ENCODE measurements at regions not wholly inside any gene's neighbourhood (a gene's known extent, or its start where the extent isn't known, plus 50 kb on each side); places are given as distances from the start of the nearest gene placed in this dataset.

GRCh38 chr13:69180034-69180433, 927.6 kb upstream of the ATXN8OS start:
- no peaks in the 10 kb centered on the region for H3K4me1 ChIP-seq (ENCODE audit: low read length)
- no peak overlapping the region for H3K27ac ChIP-seq (ENCODE audit: low read length)
- H3K4me3 ChIP-seq (ENCODE audit: low read length): no peak overlapping the region
- TF ChIP-seq EZH2 (optimal IDR thresholded peaks at IDR 0.05; ENCODE audit: low read depth, low read length) (no peak), CTCF (IDR thresholded peaks at IDR 0.05; ENCODE audit: low read length) (no peak), EZH2phosphoT487 (IDR thresholded peaks at IDR 0.05; ENCODE audit: low read length) (no peak)
- no peaks in the 10 kb centered on the region for H4K20me1 ChIP-seq (ENCODE audit: insufficient read depth, low read length)
- H3K9me3 ChIP-seq (replicated peaks; ENCODE audit: insufficient read depth, low read length): no peaks in the 10 kb centered on the region
- H2AFZ ChIP-seq (ENCODE audit: low read length): no peak overlapping the region
- no peak for DNase-seq
- no peaks in the 10 kb centered on the region for H3F3A ChIP-seq (ENCODE audit: insufficient read depth, low read length)
- no peaks in the 10 kb centered on the region for H3K27me3 ChIP-seq (replicated peaks; ENCODE audit: insufficient read depth, low read length)
- H3K79me2 ChIP-seq (ENCODE audit: low read length): no peaks in the 10 kb centered on the region
- H3K9ac ChIP-seq (ENCODE audit: low read length): no peak overlapping the region
- H3K9me2 ChIP-seq (replicated peaks; ENCODE audit: insufficient read depth, low read length): no peaks in the 10 kb centered on the region
- H3K36me3 ChIP-seq (replicated peaks; ENCODE audit: insufficient read depth, low read length): no peaks in the 10 kb centered on the region
- H3K4me2 ChIP-seq (ENCODE audit: low read depth, low read length): no peak overlapping the region

DNA sequence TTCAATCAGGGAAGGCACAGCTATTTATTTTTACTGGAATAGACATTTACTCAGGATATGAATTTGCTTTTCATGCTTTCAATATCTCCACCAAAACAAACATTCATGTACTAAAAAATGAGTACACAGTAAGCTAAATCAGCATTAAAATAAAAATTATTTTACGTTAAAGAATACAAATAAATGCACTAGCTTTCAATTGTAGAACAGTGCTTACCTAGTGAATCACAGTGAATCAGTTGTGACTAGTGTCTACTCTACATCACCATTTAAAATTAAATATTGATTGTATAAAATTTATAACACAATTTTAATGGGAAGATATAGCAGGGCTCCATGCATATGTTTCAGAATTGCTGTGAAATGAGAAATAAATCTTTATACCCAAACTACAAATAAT, 929.6 kb upstream of the ATXN8OS start:
- no peaks in the 10 kb centered on the region for H3K4me1 ChIP-seq (ENCODE audit: low read length)
- no peaks in the 10 kb centered on the region for H3K9me3 ChIP-seq (replicated peaks; ENCODE audit: insufficient read depth, low read length)
- no peak overlapping the region for H3K4me3 ChIP-seq (ENCODE audit: low read length)
- no peaks in the 10 kb centered on the region for H3F3A ChIP-seq (ENCODE audit: insufficient read depth, low read length)
- no peaks in the 10 kb centered on the region for H3K36me3 ChIP-seq (replicated peaks; ENCODE audit: insufficient read depth, low read length)
- H3K9me2 ChIP-seq (replicated peaks; ENCODE audit: insufficient read depth, low read length): no peaks in the 10 kb centered on the region
- no peak overlapping the region for H3K9ac ChIP-seq (ENCODE audit: low read length)
- no peaks in the 10 kb centered on the region for H3K27me3 ChIP-seq (replicated peaks; ENCODE audit: insufficient read depth, low read length)
- H3K79me2 ChIP-seq (ENCODE audit: low read length): no peaks in the 10 kb centered on the region
- no peak overlapping the region for H3K4me2 ChIP-seq (ENCODE audit: low read depth, low read length)
- H2AFZ ChIP-seq (ENCODE audit: low read length): no peak overlapping the region
- TF ChIP-seq EZH2 (optimal IDR thresholded peaks at IDR 0.05; ENCODE audit: low read depth, low read length): no peak
- no peak overlapping the region for H3K27ac ChIP-seq (ENCODE audit: low read length)
- H4K20me1 ChIP-seq (ENCODE audit: insufficient read depth, low read length): no peaks in the 10 kb centered on the region
- no peak for DNase-seq

DNA sequence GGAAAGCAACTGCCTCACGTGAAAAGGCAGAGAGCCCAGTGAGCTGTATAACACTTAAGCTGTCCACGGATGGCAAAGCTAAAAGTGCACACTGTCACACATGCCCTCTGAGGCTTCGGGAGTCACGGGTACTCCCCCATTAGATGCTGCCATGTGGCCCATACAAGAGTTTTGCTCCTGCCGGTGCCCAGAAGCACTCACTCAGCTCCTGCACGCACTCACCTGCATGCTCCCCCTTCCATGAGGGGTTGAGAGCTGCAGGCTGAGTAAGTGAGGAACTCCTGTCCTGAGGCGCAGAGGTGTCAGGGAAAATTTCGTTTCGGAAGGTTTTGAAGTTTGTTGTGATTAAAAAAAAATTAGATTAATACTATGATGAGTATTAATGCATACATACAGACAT, 939.2 kb upstream of the ATXN8OS start:
- no peak overlapping the region for H2AFZ ChIP-seq (ENCODE audit: low read length)
- H4K20me1 ChIP-seq (ENCODE audit: insufficient read depth, low read length): no peaks in the 10 kb centered on the region
- DNase-seq: no peak
- no peak overlapping the region for H3K27ac ChIP-seq (ENCODE audit: low read length)
- H3K4me1 ChIP-seq (ENCODE audit: low read length): no peaks in the 10 kb centered on the region
- H3K4me2 ChIP-seq (ENCODE audit: low read depth, low read length): no peak overlapping the region
- no peak overlapping the region for H3K9ac ChIP-seq (ENCODE audit: low read length)
- TF ChIP-seq CTCF (IDR thresholded peaks at IDR 0.05; ENCODE audit: low read length): no peak
- no peak for TF ChIP-seq EZH2 (optimal IDR thresholded peaks at IDR 0.05; ENCODE audit: low read depth, low read length)
- no peak for TF ChIP-seq EZH2phosphoT487 (IDR thresholded peaks at IDR 0.05; ENCODE audit: low read length)
- no peaks in the 10 kb centered on the region for H3K9me3 ChIP-seq (replicated peaks; ENCODE audit: insufficient read depth, low read length)
- no peak overlapping the region for H3K4me3 ChIP-seq (ENCODE audit: low read length)
- no peaks in the 10 kb centered on the region for H3K79me2 ChIP-seq (ENCODE audit: low read length)
- no peaks in the 10 kb centered on the region for H3K27me3 ChIP-seq (replicated peaks; ENCODE audit: insufficient read depth, low read length)
- no peaks in the 10 kb centered on the region for H3F3A ChIP-seq (ENCODE audit: insufficient read depth, low read length)
- H3K36me3 ChIP-seq (replicated peaks; ENCODE audit: insufficient read depth, low read length): no peaks in the 10 kb centered on the region
- no peaks in the 10 kb centered on the region for H3K9me2 ChIP-seq (replicated peaks; ENCODE audit: insufficient read depth, low read length)

- no peak overlapping the region for H3K4me3 ChIP-seq (ENCODE audit: low read length)
- TF ChIP-seq EZH2phosphoT487 (IDR thresholded peaks at IDR 0.05; ENCODE audit: low read length) (no peak), CTCF (IDR thresholded peaks at IDR 0.05; ENCODE audit: low read length) (no peak), EZH2 (optimal IDR thresholded peaks at IDR 0.05; ENCODE audit: low read depth, low read length) (no peak)
- DNase-seq: no peak
- no peaks in the 10 kb centered on the region for H3K27me3 ChIP-seq (replicated peaks; ENCODE audit: insufficient read depth, low read length)
- H3K79me2 ChIP-seq (ENCODE audit: low read length): no peaks in the 10 kb centered on the region
- no peaks in the 10 kb centered on the region for H3K4me1 ChIP-seq (ENCODE audit: low read length)
- no peaks in the 10 kb centered on the region for H3F3A ChIP-seq (ENCODE audit: insufficient read depth, low read length)
- no peaks in the 10 kb centered on the region for H4K20me1 ChIP-seq (ENCODE audit: insufficient read depth, low read length)
- H3K9me2 ChIP-seq (replicated peaks; ENCODE audit: insufficient read depth, low read length): no peaks in the 10 kb centered on the region
- no peak overlapping the region for H3K9ac ChIP-seq (ENCODE audit: low read length)
- H3K36me3 ChIP-seq (replicated peaks; ENCODE audit: insufficient read depth, low read length): no peaks in the 10 kb centered on the region
- H3K9me3 ChIP-seq (replicated peaks; ENCODE audit: insufficient read depth, low read length): no peaks in the 10 kb centered on the region
- H3K4me2 ChIP-seq (ENCODE audit: low read depth, low read length): no peak overlapping the region
- no peak overlapping the region for H3K27ac ChIP-seq (ENCODE audit: low read length)
- no peak overlapping the region for H2AFZ ChIP-seq (ENCODE audit: low read length)
Measured at GRCh38 chr13:69155136-69155535, 952.5 kb upstream of the ATXN8OS start.
